ENCODE measurements at regions not wholly inside any gene's neighbourhood (a gene's known extent, or its start where the extent isn't known, plus 50 kb on each side); places are given as distances from the start of the nearest gene placed in this dataset.

GRCh38 chr19:32258167-32258566 lies 87.2 kb upstream of the ZNF507 start:
- H3K27ac Mint-ChIP-seq, result no peak overlapping the region
- DNase-seq, result no peak
- ATAC-seq (ENCODE audit: low read depth in 2 of 2), result no peak
- no peaks in the 10 kb centered on the region for H3K4me1 Mint-ChIP-seq
- H3K27me3 Mint-ChIP-seq, result peaks cover 9 to 26% (median 10%) of the 10 kb centered on the region in 3 donors
- H3K36me3 Mint-ChIP-seq, result no peaks in the 10 kb centered on the region
- H3K9me3 Mint-ChIP-seq, result peaks cover 3 to 16% (median 5%) of the 10 kb centered on the region in 7 donors
- H3K4me3 Mint-ChIP-seq, result no peak overlapping the region

- Mint-ChIP-seq H3K27me3 (peaks cover 12 to 24% (median 15%) of the 10 kb centered on the region in 3 donors), H3K36me3 (no peaks in the 10 kb centered on the region), H3K4me1 (no peaks in the 10 kb centered on the region), H3K4me3 (no peak overlapping the region), H3K27ac (no peak overlapping the region), H3K9me3 (peaks cover 0 to 8% (median 4%) of the 10 kb centered on the region in 7 donors)
- DNase-seq, result no peak
- no peak for ATAC-seq (ENCODE audit: low read depth in 2 of 2)
Measured at GRCh38 chr19:32264568-32264967, 80.8 kb upstream of the ZNF507 start.

GRCh38 chr19:32265995-32266394 lies 79.4 kb upstream of the ZNF507 start:
- Mint-ChIP-seq H3K4me1 (no peaks in the 10 kb centered on the region), H3K27ac (no peak overlapping the region), H3K27me3 (peaks cover 23 to 35% (median 25%) of the 10 kb centered on the region in 3 donors), H3K36me3 (no peaks in the 10 kb centered on the region), H3K9me3 (peaks cover 0 to 9% (median 3%) of the 10 kb centered on the region in 7 donors), H3K4me3 (no peak overlapping the region)
- DNase-seq (no peak), ATAC-seq (ENCODE audit: low read depth in 2 of 2) (no peak)

- H3K27ac Mint-ChIP-seq, result no peak overlapping the region
Measured at GRCh38 chr19:32266460-32266859, 79.0 kb upstream of the ZNF507 start.

GRCh38 chr19:32268381-32268780 lies 77.0 kb upstream of the ZNF507 start:
- no peak overlapping the region for H3K4me3 Mint-ChIP-seq
- peaks cover 0 to 16% (median 3%) of the 10 kb centered on the region in 7 donors for H3K9me3 Mint-ChIP-seq
- H3K4me1 Mint-ChIP-seq, result no peaks in the 10 kb centered on the region
- ATAC-seq (ENCODE audit: low read depth in 2 of 2), result no peak
- DNase-seq, result no peak
- H3K27me3 Mint-ChIP-seq, result peaks cover 27 to 41% (median 31%) of the 10 kb centered on the region in 3 donors
- H3K27ac Mint-ChIP-seq, result no peak overlapping the region
- peaks cover 0 to 2% of the 10 kb centered on the region in 2 donors for H3K36me3 Mint-ChIP-seq

More at GRCh38 chr19:32266460-32266859, 79.0 kb upstream of the ZNF507 start:
- DNase-seq, result no peak
- ATAC-seq (ENCODE audit: low read depth in 2 of 2), result no peak
- H3K27me3 Mint-ChIP-seq, result peaks cover 25 to 35% (median 26%) of the 10 kb centered on the region in 3 donors
- no peaks in the 10 kb centered on the region for H3K36me3 Mint-ChIP-seq
- H3K9me3 Mint-ChIP-seq, result peaks cover 0 to 9% (median 3%) of the 10 kb centered on the region in 7 donors
- H3K4me1 Mint-ChIP-seq, result no peaks in the 10 kb centered on the region
- H3K4me3 Mint-ChIP-seq, result no peak overlapping the region

GRCh38 chr19:32269831-32270230 lies 75.6 kb upstream of the ZNF507 start:
- Mint-ChIP-seq H3K36me3 (peaks cover 0 to 8% of the 10 kb centered on the region in 2 donors), H3K27me3 (peaks cover 31 to 50% (median 32%) of the 10 kb centered on the region in 3 donors), H3K27ac (no peak overlapping the region), H3K4me3 (no peak overlapping the region), H3K4me1 (no peaks in the 10 kb centered on the region), H3K9me3 (peaks cover 5 to 30% (median 12%) of the 10 kb centered on the region in 7 donors)
- ATAC-seq (ENCODE audit: low read depth in 2 of 2) (no peak), DNase-seq (no peak)

- H3K27ac Mint-ChIP-seq, result no peak overlapping the region
- DNase-seq (no peak), ATAC-seq (ENCODE audit: low read depth in 2 of 2) (no peak)
- no peak overlapping the region for H3K4me3 Mint-ChIP-seq
- H3K36me3 Mint-ChIP-seq, result peaks cover 0 to 8% of the 10 kb centered on the region in 2 donors
- peaks cover 23 to 40% (median 26%) of the 10 kb centered on the region in 3 donors for H3K27me3 Mint-ChIP-seq
- peaks cover 5 to 33% (median 12%) of the 10 kb centered on the region in 7 donors for H3K9me3 Mint-ChIP-seq
- no peaks in the 10 kb centered on the region for H3K4me1 Mint-ChIP-seq
Measured at GRCh38 chr19:32273483-32273882, 71.9 kb upstream of the ZNF507 start.

GRCh38 chr19:32287086-32287485 lies 58.3 kb upstream of the ZNF507 start:
- no peak for DNase-seq
- Mint-ChIP-seq H3K4me1 (peaks cover 8 to 11% (median 11%) of the 10 kb centered on the region in 3 donors), H3K27ac (no peak overlapping the region), H3K9me3 (peaks cover 0 to 7% (median 0%) of the 10 kb centered on the region in 7 donors), H3K27me3 (peaks cover 27 to 74% (median 68%) of the 10 kb centered on the region in 3 donors), H3K36me3 (peaks cover 0 to 10% of the 10 kb centered on the region in 2 donors), H3K4me3 (peak overlapping the region in 1 of 8 donors; percentile 51)
- ATAC-seq (ENCODE audit: low read depth in 2 of 2), result no peak

- H3K4me1 Mint-ChIP-seq, result peaks cover 8 to 11% (median 11%) of the 10 kb centered on the region in 3 donors
Measured at GRCh38 chr19:32287811-32288227, 57.6 kb upstream of the ZNF507 start.

GRCh38 chr19:32289566-32290210 lies 55.7 kb upstream of the ZNF507 start:
- Mint-ChIP-seq H3K36me3 (no peaks in the 10 kb centered on the region), H3K27ac (no peak overlapping the region)
- no peak for DNase-seq

More at GRCh38 chr19:32287811-32288227, 57.6 kb upstream of the ZNF507 start:
- Mint-ChIP-seq H3K4me3 (no peak overlapping the region), H3K27ac (peak overlapping the region in 1 of 6 donors; percentile 21), H3K9me3 (peaks cover 0 to 7% (median 0%) of the 10 kb centered on the region in 7 donors), H3K27me3 (peaks cover 27 to 77% (median 66%) of the 10 kb centered on the region in 3 donors), H3K36me3 (peaks cover 0 to 10% of the 10 kb centered on the region in 2 donors)
- DNase-seq (no peak), ATAC-seq (ENCODE audit: low read depth in 2 of 2) (no peak)

GRCh38 chr19:32291876-32292275 lies 53.5 kb upstream of the ZNF507 start:
- DNase-seq (no peak), ATAC-seq (ENCODE audit: low read depth in 2 of 2) (no peak)
- H3K4me3 Mint-ChIP-seq, result no peak overlapping the region
- H3K27me3 Mint-ChIP-seq, result peaks cover 15 to 67% (median 51%) of the 10 kb centered on the region in 3 donors
- H3K4me1 Mint-ChIP-seq, result peaks cover 4 to 5% (median 4%) of the 10 kb centered on the region in 3 donors
- H3K27ac Mint-ChIP-seq, result peak overlapping the region in 1 of 6 donors; percentile 25
- H3K36me3 Mint-ChIP-seq, result no peaks in the 10 kb centered on the region
- H3K9me3 Mint-ChIP-seq, result peaks cover 0 to 4% (median 0%) of the 10 kb centered on the region in 7 donors

More at GRCh38 chr19:32289566-32290210, 55.7 kb upstream of the ZNF507 start:
- Mint-ChIP-seq H3K27me3 (peaks cover 18 to 69% (median 57%) of the 10 kb centered on the region in 3 donors), H3K9me3 (peaks cover 0 to 2% (median 0%) of the 10 kb centered on the region in 7 donors), H3K4me3 (no peak overlapping the region), H3K4me1 (peaks cover 8 to 11% (median 11%) of the 10 kb centered on the region in 3 donors)
- peak in 1 of 2 donors; percentile 32 for ATAC-seq (ENCODE audit: low read depth in 2 of 2)

- H3K36me3 Mint-ChIP-seq, result no peaks in the 10 kb centered on the region
- peaks cover 0 to 22% (median 13%) of the 10 kb centered on the region in 7 donors for H3K9me3 Mint-ChIP-seq
- H3K4me1 Mint-ChIP-seq, result no peaks in the 10 kb centered on the region
- H3K27me3 Mint-ChIP-seq, result peaks cover 15 to 43% (median 36%) of the 10 kb centered on the region in 3 donors
- no peak overlapping the region for H3K4me3 Mint-ChIP-seq
- no peak for ATAC-seq (ENCODE audit: low read depth in 2 of 2)
- no peak for DNase-seq
- no peak overlapping the region for H3K27ac Mint-ChIP-seq
Measured at GRCh38 chr19:32294871-32295438, 50.5 kb upstream of the ZNF507 start.
